Liver (tissue), 3 donors: ENCODE measurements at regions not wholly inside any gene's neighbourhood (a gene's known extent, or its start where the extent isn't known, plus 50 kb on each side); places are given as distances from the start of the nearest gene placed in this dataset.

Source experiments
- GABPA ChIP-seq, 2 donors: IDR thresholded peaks in 1 of 2; conservative IDR thresholded peaks in 1 of 2; 2 replicates each; pipeline ENCODE4 v1.6.1; 2016; ENCODE audit warnings: antibody characterized with exemption in 2 of 2, mild to moderate bottlenecking in 1 of 2, moderate library complexity in 1 of 2
- RAD21 ChIP-seq, 2 donors: IDR thresholded peaks; 2 replicates each; pipeline ENCODE4 v1.6.1; 2016; ENCODE audit warnings: antibody characterized with exemption in 2 of 2, mild to moderate bottlenecking in 2 of 2
- REST ChIP-seq: IDR thresholded peaks from 2 replicates; pipeline ENCODE4 v1.6.1; 2016; ENCODE audit warnings: antibody characterized with exemption, mild to moderate bottlenecking
- TAF1 ChIP-seq: conservative IDR thresholded peaks from 2 replicates; pipeline ENCODE4 v1.6.1; 2016; ENCODE audit warnings: antibody characterized with exemption, mild to moderate bottlenecking
- YY1 ChIP-seq: IDR thresholded peaks from 2 replicates; pipeline ENCODE4 v1.6.1; 2016; ENCODE audit warnings: antibody characterized with exemption, mild to moderate bottlenecking
- TF ChIP-seq, protein P1 (sequence below): fragments of 150-350 bp; IDR thresholded peaks from 2 replicates; pipeline ENCODE4 v1.5.1; 2017; ENCODE audit warnings: improper control_type of control experiment, low read depth, low read length; ENCODE audit not compliant: missing input control
- donor health status: healthy.
- donor health status: healthy.

DNA sequence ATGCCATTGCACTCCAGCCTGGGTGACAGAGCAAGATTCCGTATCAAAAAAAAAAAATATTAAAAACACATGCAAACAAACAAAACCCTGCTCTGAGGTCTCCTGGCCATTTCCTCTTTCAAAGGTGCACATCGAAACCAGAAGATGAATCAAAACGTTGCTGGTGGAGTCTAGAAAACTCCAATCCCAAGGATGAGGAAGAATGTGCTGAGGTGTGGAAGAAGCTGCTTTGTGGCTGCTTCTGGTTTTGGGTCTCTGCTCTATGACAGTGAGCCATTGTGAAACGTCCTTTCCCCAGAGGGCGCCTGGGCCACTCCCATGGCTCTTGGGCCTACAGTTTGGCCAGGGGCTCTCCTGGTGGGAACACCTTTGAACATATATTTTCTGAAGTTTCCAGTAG, 112.6 kb downstream of the IRF8 start:
- TF ChIP-seq, protein P1, sequence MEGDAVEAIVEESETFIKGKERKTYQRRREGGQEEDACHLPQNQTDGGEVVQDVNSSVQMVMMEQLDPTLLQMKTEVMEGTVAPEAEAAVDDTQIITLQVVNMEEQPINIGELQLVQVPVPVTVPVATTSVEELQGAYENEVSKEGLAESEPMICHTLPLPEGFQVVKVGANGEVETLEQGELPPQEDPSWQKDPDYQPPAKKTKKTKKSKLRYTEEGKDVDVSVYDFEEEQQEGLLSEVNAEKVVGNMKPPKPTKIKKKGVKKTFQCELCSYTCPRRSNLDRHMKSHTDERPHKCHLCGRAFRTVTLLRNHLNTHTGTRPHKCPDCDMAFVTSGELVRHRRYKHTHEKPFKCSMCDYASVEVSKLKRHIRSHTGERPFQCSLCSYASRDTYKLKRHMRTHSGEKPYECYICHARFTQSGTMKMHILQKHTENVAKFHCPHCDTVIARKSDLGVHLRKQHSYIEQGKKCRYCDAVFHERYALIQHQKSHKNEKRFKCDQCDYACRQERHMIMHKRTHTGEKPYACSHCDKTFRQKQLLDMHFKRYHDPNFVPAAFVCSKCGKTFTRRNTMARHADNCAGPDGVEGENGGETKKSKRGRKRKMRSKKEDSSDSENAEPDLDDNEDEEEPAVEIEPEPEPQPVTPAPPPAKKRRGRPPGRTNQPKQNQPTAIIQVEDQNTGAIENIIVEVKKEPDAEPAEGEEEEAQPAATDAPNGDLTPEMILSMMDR = no peak
- no peak for TF ChIP-seq GABPA (IDR thresholded peaks at IDR 0.05 in 1 of 2, conservative IDR thresholded peaks at IDR 0.05 in 1 of 2)
- TF ChIP-seq RAD21 (IDR thresholded peaks at IDR 0.05) = no peak
- no peak for TF ChIP-seq YY1
- TF ChIP-seq REST = no peak
- no peak for TF ChIP-seq TAF1
